Mesendoderm (in vitro differentiated cells): ENCODE measurements at regions not wholly inside any gene's neighbourhood (a gene's known extent, or its start where the extent isn't known, plus 50 kb on each side); places are given as distances from the start of the nearest gene placed in this dataset.

Source experiments
- DNase-seq: peaks from one replicate; pipeline ENCODE4 v3.0.0; 2013
- H2AK5ac ChIP-seq: 2 replicates; pipeline ENCODE4 v1.6.1; 2013; ENCODE audit warnings: low read length, inconsistent platforms
- H2BK120ac ChIP-seq: 2 replicates; pipeline ENCODE4 v1.6.1; 2013; ENCODE audit warnings: low read depth, mild to moderate bottlenecking, low read length, moderate library complexity, mixed read lengths
- H2BK15ac ChIP-seq: replicated peaks from 2 replicates; pipeline ENCODE4 v1.6.1; 2013; ENCODE audit warnings: low read depth, mild to moderate bottlenecking, moderate library complexity
- H2BK5ac ChIP-seq: 2 replicates; pipeline ENCODE4 v1.6.1; 2013; ENCODE audit warnings: low read length, inconsistent platforms
- H3K18ac ChIP-seq: 2 replicates; pipeline ENCODE4 v1.6.1; 2013; ENCODE audit warnings: mild to moderate bottlenecking, low read length, mixed read lengths
- H3K23ac ChIP-seq: one replicate; pipeline ENCODE4 v1.6.1; 2013; ENCODE audit warnings: low read length
- H3K27ac ChIP-seq: 2 replicates; pipeline ENCODE4 v1.5.1; 2013; ENCODE audit warnings: low read depth, mild to moderate bottlenecking, inconsistent platforms, low read length, moderate library complexity
- H3K27me3 ChIP-seq: 2 replicates; pipeline ENCODE4 v1.6.1; 2013; ENCODE audit warnings: low read length, control low read depth, mild to moderate bottlenecking, inconsistent platforms; ENCODE audit not compliant: insufficient read depth, poor library complexity
- H3K36me3 ChIP-seq: 2 replicates; pipeline ENCODE4 v1.6.1; 2013; ENCODE audit warnings: low read length, inconsistent platforms; ENCODE audit not compliant: control insufficient read depth, insufficient read depth
- H3K4ac ChIP-seq: one replicate; pipeline ENCODE4 v1.6.1; 2013; ENCODE audit warnings: low read depth, mild to moderate bottlenecking, low read length, moderate library complexity
- H3K4me1 ChIP-seq: 2 replicates; pipeline ENCODE4 v1.6.1; 2013; ENCODE audit warnings: low read depth, low read length, inconsistent platforms; ENCODE audit not compliant: control insufficient read depth
- H3K4me2 ChIP-seq: 2 replicates; pipeline ENCODE4 v1.6.1; 2013; ENCODE audit warnings: low read length
- H3K4me3 ChIP-seq: 2 replicates; pipeline ENCODE4 v1.5.1; 2013; ENCODE audit warnings: mild to moderate bottlenecking, low read length
- H3K56ac ChIP-seq: one replicate; pipeline ENCODE4 v1.6.1; 2013; ENCODE audit warnings: low read length
- H3K79me1 ChIP-seq: 2 replicates; pipeline ENCODE4 v1.6.1; 2013; ENCODE audit warnings: low read length, inconsistent platforms
- H3K79me2 ChIP-seq: 2 replicates; pipeline ENCODE4 v1.6.1; 2013; ENCODE audit warnings: mild to moderate bottlenecking, low read length; ENCODE audit not compliant: control insufficient read depth, insufficient read depth
- H3K9ac ChIP-seq: 2 replicates; pipeline ENCODE4 v1.6.1; 2013; ENCODE audit warnings: low read length, inconsistent platforms
- H4K5ac ChIP-seq: one replicate; pipeline ENCODE4 v1.6.1; 2013; ENCODE audit warnings: low read length
- H4K8ac ChIP-seq: one replicate; pipeline ENCODE4 v1.6.1; 2013; ENCODE audit warnings: low read depth, mild to moderate bottlenecking, control low read depth, low read length, moderate library complexity
- WGBS: extraction: QIAGEN DNeasy Blood & Tissue Kit; methylation state at CpG from one replicate; pipeline ENCODE4 v1.1.7; 2013; ENCODE audit warnings: low lambda C conversion rate, missing lambda C conversion rate; ENCODE audit not compliant: insufficient coverage; ENCODE audit errors: extremely low coverage; 5-methylcytosine and 5-hydroxymethylcytosine counted together

GRCh38 chr6:113331021-113331420 is 526.1 kb upstream of the MARCKS start:
- DNase-seq, result no peak
- Histone ChIP-seq H2BK15ac (no peak overlapping the region), H3K4me3 (no peak overlapping the region), H2BK5ac (no peak overlapping the region), H3K79me1 (no peaks in the 10 kb centered on the region), H3K4me1 (no peaks in the 10 kb centered on the region), H3K4me2 (no peak overlapping the region), H3K79me2 (no peaks in the 10 kb centered on the region), H3K56ac (no peak overlapping the region), H4K8ac (no peak overlapping the region), H3K27me3 (no peaks in the 10 kb centered on the region), H4K5ac (no peak overlapping the region), H3K23ac (no peak overlapping the region), H3K27ac (no peak overlapping the region), H3K36me3 (no peaks in the 10 kb centered on the region), H3K4ac (no peak overlapping the region), H2BK120ac (no peak overlapping the region), H2AK5ac (no peak overlapping the region), H3K9ac (no peak overlapping the region), H3K18ac (no peak overlapping the region)

- Histone ChIP-seq H2AK5ac (no peak overlapping the region), H3K27me3 (no peaks in the 10 kb centered on the region), H4K5ac (no peak overlapping the region), H3K27ac (no peak overlapping the region), H3K9ac (no peak overlapping the region), H2BK120ac (no peak overlapping the region), H3K56ac (no peak overlapping the region), H3K79me1 (no peaks in the 10 kb centered on the region), H2BK15ac (no peak overlapping the region), H3K4me3 (no peak overlapping the region), H3K79me2 (no peaks in the 10 kb centered on the region), H3K4ac (no peak overlapping the region), H3K23ac (no peak overlapping the region), H3K36me3 (no peaks in the 10 kb centered on the region), H3K18ac (no peak overlapping the region), H3K4me2 (no peak overlapping the region), H3K4me1 (no peaks in the 10 kb centered on the region), H2BK5ac (no peak overlapping the region), H4K8ac (no peak overlapping the region)
- DNase-seq, result no peak
Observed at GRCh38 chr6:113338644-113339043, 518.5 kb upstream of the MARCKS start.

GRCh38 chr6:113339209-113339608 is 517.9 kb upstream of the MARCKS start:
- H3K18ac ChIP-seq, result no peak overlapping the region
- H3K27ac ChIP-seq, result no peak overlapping the region
- H3K23ac ChIP-seq, result no peak overlapping the region
- no peaks in the 10 kb centered on the region for H3K27me3 ChIP-seq
- H3K56ac ChIP-seq, result no peak overlapping the region
- H3K4ac ChIP-seq, result no peak overlapping the region
- no peak overlapping the region for H2BK120ac ChIP-seq
- H3K4me3 ChIP-seq, result no peak overlapping the region
- no peaks in the 10 kb centered on the region for H3K36me3 ChIP-seq
- H4K5ac ChIP-seq, result no peak overlapping the region
- DNase-seq, result no peak
- H3K4me2 ChIP-seq, result no peak overlapping the region
- no peak overlapping the region for H2BK5ac ChIP-seq
- no peaks in the 10 kb centered on the region for H3K79me2 ChIP-seq
- H3K9ac ChIP-seq, result no peak overlapping the region
- no peak overlapping the region for H2AK5ac ChIP-seq
- no peak overlapping the region for H2BK15ac ChIP-seq
- no peak overlapping the region for H4K8ac ChIP-seq
- H3K4me1 ChIP-seq, result no peaks in the 10 kb centered on the region
- no peaks in the 10 kb centered on the region for H3K79me1 ChIP-seq

GRCh38 chr6:113340371-113340770 is 516.8 kb upstream of the MARCKS start:
- no peaks in the 10 kb centered on the region for H3K36me3 ChIP-seq
- no peak overlapping the region for H2BK15ac ChIP-seq
- H3K27me3 ChIP-seq, result no peaks in the 10 kb centered on the region
- no CpG with 5 or more reads among the region's 4 CpGs for WGBS
- H3K27ac ChIP-seq, result no peak overlapping the region
- H3K79me2 ChIP-seq, result no peaks in the 10 kb centered on the region
- no peak overlapping the region for H3K4me3 ChIP-seq
- H2BK120ac ChIP-seq, result no peak overlapping the region
- no peak overlapping the region for H2BK5ac ChIP-seq
- H3K79me1 ChIP-seq, result no peaks in the 10 kb centered on the region
- no peak overlapping the region for H3K18ac ChIP-seq
- no peak overlapping the region for H3K9ac ChIP-seq
- no peak overlapping the region for H4K8ac ChIP-seq
- DNase-seq, result no peak
- H3K4me2 ChIP-seq, result no peak overlapping the region
- H3K4ac ChIP-seq, result no peak overlapping the region
- no peak overlapping the region for H3K56ac ChIP-seq
- no peaks in the 10 kb centered on the region for H3K4me1 ChIP-seq
- H2AK5ac ChIP-seq, result no peak overlapping the region
- H4K5ac ChIP-seq, result no peak overlapping the region
- no peak overlapping the region for H3K23ac ChIP-seq

- H3K36me3 ChIP-seq, result no peaks in the 10 kb centered on the region
- no peaks in the 10 kb centered on the region for H3K79me1 ChIP-seq
- H3K4ac ChIP-seq, result no peak overlapping the region
- no peak overlapping the region for H3K56ac ChIP-seq
- no peak overlapping the region for H2AK5ac ChIP-seq
- no peaks in the 10 kb centered on the region for H3K27me3 ChIP-seq
- H4K8ac ChIP-seq, result no peak overlapping the region
- peaks cover 2% of the 10 kb centered on the region for H3K4me1 ChIP-seq
- no peak overlapping the region for H3K23ac ChIP-seq
- no peak overlapping the region for H2BK120ac ChIP-seq
- no peak overlapping the region for H3K18ac ChIP-seq
- no peak overlapping the region for H2BK15ac ChIP-seq
- no peaks in the 10 kb centered on the region for H3K79me2 ChIP-seq
- no peak overlapping the region for H3K9ac ChIP-seq
- no peak overlapping the region for H3K4me2 ChIP-seq
- no peak overlapping the region for H2BK5ac ChIP-seq
- no CpG with 5 or more reads among the region's 1 CpG for WGBS
- H4K5ac ChIP-seq, result no peak overlapping the region
- no peak overlapping the region for H3K4me3 ChIP-seq
- H3K27ac ChIP-seq, result no peak overlapping the region
- DNase-seq, result peak; percentile 38
Observed at GRCh38 chr6:113343940-113344339, 513.2 kb upstream of the MARCKS start.

GRCh38 chr6:113344969-113345368 is 512.2 kb upstream of the MARCKS start:
- Histone ChIP-seq H4K8ac (no peak overlapping the region), H3K4me3 (no peak overlapping the region), H3K36me3 (no peaks in the 10 kb centered on the region), H4K5ac (no peak overlapping the region), H3K23ac (no peak overlapping the region), H3K4me1 (peaks cover 2% of the 10 kb centered on the region), H3K79me1 (no peaks in the 10 kb centered on the region), H3K9ac (no peak overlapping the region), H3K27ac (no peak overlapping the region), H3K4ac (no peak overlapping the region), H3K56ac (no peak overlapping the region), H2BK5ac (no peak overlapping the region), H3K4me2 (no peak overlapping the region), H2BK15ac (no peak overlapping the region), H2AK5ac (no peak overlapping the region), H3K79me2 (no peaks in the 10 kb centered on the region), H3K18ac (no peak overlapping the region), H3K27me3 (no peaks in the 10 kb centered on the region), H2BK120ac (no peak overlapping the region)
- no peak for DNase-seq
- no CpG with 5 or more reads among the region's 2 CpGs for WGBS
